GM19099 (cell line): ENCODE measurements at regions not wholly inside any gene's neighbourhood (a gene's known extent, or its start where the extent isn't known, plus 50 kb on each side); places are given as distances from the start of the nearest gene placed in this dataset.
A peak's percentile ranks its signal among the peaks of the same experiment; 100 is the strongest.

Source experiments
- POLR2A ChIP-seq: IDR thresholded peaks from 3 replicates; pipeline ENCODE4 v1.6.1; 2011; ENCODE audit warnings: low read depth; ENCODE audit not compliant: insufficient read length; ENCODE audit errors: extremely low read depth

DNA sequence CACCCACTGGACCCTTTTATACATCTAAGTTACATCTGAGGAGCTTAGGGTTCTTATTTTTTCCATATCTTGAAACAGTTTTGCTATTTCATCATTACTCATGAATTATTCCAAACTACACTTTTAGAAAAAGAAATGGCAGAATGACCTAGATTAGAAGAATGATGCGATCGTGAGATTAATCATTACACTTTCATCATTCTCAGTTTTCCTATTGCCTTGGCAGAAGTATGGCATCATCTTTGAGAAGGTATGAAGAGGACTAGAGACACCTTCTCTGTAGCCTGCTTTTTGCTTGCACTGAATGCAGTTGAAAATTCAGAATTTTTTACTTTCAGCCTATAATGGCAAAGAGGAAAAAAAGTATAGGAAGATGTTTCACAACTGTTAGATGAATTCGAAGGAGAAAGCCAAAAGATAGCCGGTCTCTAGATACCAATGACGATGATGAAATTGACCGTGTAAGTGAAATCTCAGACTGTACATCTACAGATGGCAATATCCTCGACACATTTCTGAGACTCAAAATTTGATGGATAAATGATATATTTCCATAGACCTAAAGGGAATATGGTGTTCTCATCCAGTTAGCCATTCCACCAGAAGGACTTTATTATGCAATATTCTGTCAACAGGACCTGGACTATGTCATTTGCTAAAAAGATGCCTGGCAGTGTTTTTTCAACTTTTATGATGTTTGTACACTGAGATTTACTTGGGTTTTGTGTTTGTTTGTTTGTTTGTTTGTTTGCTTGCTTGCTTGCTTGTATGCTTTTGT is 191.8 kb downstream of the TOMM20 start:
- no peak for TF ChIP-seq POLR2A

- TF ChIP-seq POLR2A = no peak
These were observed 194.0 kb downstream of the TOMM20 start for GRCh38 chr1:234934611-234935033.

DNA sequence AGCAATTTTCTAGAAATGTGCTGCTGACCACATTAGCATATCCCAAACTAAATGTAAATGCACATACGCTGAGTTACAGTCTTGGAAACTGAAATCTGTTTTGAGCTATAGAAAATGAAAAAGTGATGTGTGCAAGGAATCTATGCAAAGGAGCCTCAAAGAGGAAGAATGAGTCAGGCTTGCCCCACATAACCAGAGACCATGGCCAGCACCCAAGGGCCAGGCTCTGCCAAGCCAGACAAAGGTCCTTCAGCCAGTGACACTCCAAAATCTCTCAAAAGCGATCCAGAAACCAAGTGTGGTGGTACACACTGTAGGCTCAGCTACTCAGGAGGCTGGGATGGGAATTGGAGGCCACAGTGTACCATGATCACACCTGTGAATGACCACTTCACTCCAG is 195.2 kb downstream of the TOMM20 start:
- TF ChIP-seq POLR2A = peak; percentile 29

- TF ChIP-seq POLR2A = no peak
These were observed 195.9 kb downstream of the TOMM20 start for GRCh38 chr1:234932511-234933430.

- TF ChIP-seq POLR2A = no peak
These were observed 196.5 kb downstream of the TOMM20 start for GRCh38 chr1:234932106-234932505.

- TF ChIP-seq POLR2A = no peak
These were observed 197.1 kb downstream of the TOMM20 start for GRCh38 chr1:234931404-234931973.

GRCh38 chr1:234929369-234929768 is 199.3 kb downstream of the TOMM20 start:
- no peak for TF ChIP-seq POLR2A

GRCh38 chr1:234928642-234929041 is 200.0 kb downstream of the TOMM20 start:
- no peak for TF ChIP-seq POLR2A

- no peak for TF ChIP-seq POLR2A
These were observed 200.5 kb downstream of the TOMM20 start for GRCh38 chr1:234927971-234928640.

DNA sequence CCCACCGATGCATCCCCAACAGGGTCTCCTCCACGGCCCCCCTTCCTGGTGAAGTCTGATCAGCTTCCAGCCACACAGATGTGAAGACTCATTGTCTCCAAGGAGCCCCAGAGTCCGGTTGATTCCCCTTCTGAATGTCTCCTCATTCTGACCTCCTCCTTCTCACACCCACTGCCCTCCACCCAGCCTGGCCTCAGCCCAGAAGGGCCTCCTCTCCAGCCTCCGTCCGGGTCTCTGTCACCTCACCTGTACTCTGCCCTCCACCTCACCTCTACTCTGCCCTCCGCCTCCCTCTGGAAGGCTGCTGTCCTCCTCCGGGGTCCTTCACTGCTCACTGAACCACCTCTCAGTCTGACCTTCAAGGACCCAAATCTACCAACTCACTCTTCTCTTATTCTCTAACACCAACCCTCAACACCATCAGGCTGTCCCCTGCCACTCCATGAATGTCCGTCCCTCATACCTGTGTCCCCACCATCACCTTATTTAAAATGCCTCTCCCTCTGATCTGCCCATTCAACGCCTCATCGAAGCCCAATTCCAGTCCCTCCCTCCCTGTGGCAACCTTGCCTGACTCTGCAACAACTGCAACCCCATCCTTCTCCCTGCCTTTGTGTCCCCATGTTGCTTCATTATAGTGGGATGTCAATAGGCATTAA is 201.2 kb downstream of the TOMM20 start:
- peak; percentile 1 for TF ChIP-seq POLR2A

DNA sequence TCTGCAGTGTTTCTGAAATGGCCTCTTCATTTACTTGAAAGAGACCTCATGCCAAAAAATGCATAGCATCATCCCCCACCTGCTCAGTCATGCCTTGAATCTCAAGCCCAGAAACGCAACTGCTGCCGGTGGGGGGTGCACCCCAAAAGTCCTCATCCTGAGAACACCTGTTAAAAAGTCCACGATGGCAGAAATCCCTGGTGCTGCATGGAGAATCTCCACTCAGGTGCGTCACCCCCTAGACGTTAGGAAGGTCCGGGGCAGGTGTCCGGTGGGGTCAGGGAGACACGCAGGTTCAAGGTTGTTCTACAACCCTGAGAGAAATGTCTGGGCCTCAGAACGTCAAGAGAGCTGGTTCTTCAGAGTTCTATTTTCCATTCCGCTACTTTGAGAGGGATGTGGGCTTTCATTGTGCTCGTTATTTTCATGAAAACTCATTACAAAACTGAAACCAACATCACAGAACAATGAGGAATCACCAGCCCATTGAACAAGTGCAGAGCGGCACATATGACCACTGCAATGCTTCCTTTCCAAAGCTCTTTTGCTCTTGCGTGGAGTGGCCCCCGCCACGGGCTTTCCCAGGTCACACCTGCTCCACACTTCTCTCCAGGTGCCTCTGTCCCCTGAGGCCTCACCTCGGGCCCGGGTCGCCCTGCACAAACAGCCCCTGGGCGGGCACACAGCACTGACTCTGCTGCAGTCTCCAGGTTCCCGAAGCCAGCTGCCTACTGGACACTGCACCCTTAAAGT is 201.9 kb downstream of the TOMM20 start:
- no peak for TF ChIP-seq POLR2A

GRCh38 chr1:234926264-234926558 is 202.4 kb downstream of the TOMM20 start:
- no peak for TF ChIP-seq POLR2A

- TF ChIP-seq POLR2A = no peak
These were observed 203.0 kb downstream of the TOMM20 start for GRCh38 chr1:234925440-234926263.
